ENCODE measurements at regions not wholly inside any gene's neighbourhood (a gene's known extent, or its start where the extent isn't known, plus 50 kb on each side); places are given as distances from the start of the nearest gene placed in this dataset.
"Not testable (repeated sequence)": the region's sequence is repeated elsewhere in the genome, so short reads cannot be mapped to it uniquely, and the experiment has no call there.

GRCh38 chr3:18211116-18211515 is 214.0 kb downstream of the SATB1 start:
- H3K27ac ChIP-seq (ENCODE audit: low read depth, low read length) = no peak overlapping the region
- H3K27me3 Mint-ChIP-seq = peaks cover 5 to 11% of the 10 kb centered on the region in 2 donors
- H3K9me3 ChIP-seq (ENCODE audit: control insufficient read depth in 1 of 2, low read length in 2 of 2) = no peaks in the 10 kb centered on the region
- no peak overlapping the region for H3K27ac Mint-ChIP-seq
- H3K4me3 Mint-ChIP-seq = no peak overlapping the region
- H3K4me1 Mint-ChIP-seq = peaks cover 0 to 4% (median 2%) of the 10 kb centered on the region in 4 donors
- H3K36me3 ChIP-seq (ENCODE audit: insufficient read depth, low read length) = no peaks in the 10 kb centered on the region
- POLR2A ChIA-PET (ENCODE audit: partially characterized antibody) = interaction anchor here (0.6 kb wide), 1 partner anchor 80 kb away, joined by 3 read pairs; no protein-coding TSS in a partner anchor
- intact Hi-C loops (cut with micrococcal nuclease) = no loop called here
- CTCF ChIA-PET (ENCODE audit: partially characterized antibody) = no interaction called here
- no peak overlapping the region for H3K4me3 ChIP-seq (ENCODE audit: low read length in 2 of 2)
- H3K36me3 Mint-ChIP-seq = no peaks in the 10 kb centered on the region
- no peak for DNase-seq
- H3K27me3 ChIP-seq (ENCODE audit: insufficient read depth, low read length) = no peaks in the 10 kb centered on the region
- peaks cover 0 to 2% (median 0%) of the 10 kb centered on the region in 8 donors for H3K9me3 Mint-ChIP-seq
- H3K4me1 ChIP-seq (ENCODE audit: insufficient read depth, low read length) = no peaks in the 10 kb centered on the region

- H3K27ac ChIP-seq (ENCODE audit: low read depth, low read length) = no peak overlapping the region
- DNase-seq = no peak
- Mint-ChIP-seq H3K4me3 (no peak overlapping the region), H3K9me3 (no peaks in the 10 kb centered on the region), H3K36me3 (no peaks in the 10 kb centered on the region), H3K27ac (no peak overlapping the region), H3K4me1 (no peaks in the 10 kb centered on the region), H3K27me3 (peaks cover 15% of the 10 kb centered on the region in 2 donors)
- POLR2A ChIA-PET (ENCODE audit: partially characterized antibody) = no interaction called here
- H3K4me1 ChIP-seq (ENCODE audit: insufficient read depth, low read length) = no peaks in the 10 kb centered on the region
- no peaks in the 10 kb centered on the region for H3K36me3 ChIP-seq (ENCODE audit: insufficient read depth, low read length)
- intact Hi-C loops (cut with micrococcal nuclease) = no loop called here
- H3K4me3 ChIP-seq (ENCODE audit: low read length in 2 of 2) = no peak overlapping the region
- no peaks in the 10 kb centered on the region for H3K27me3 ChIP-seq (ENCODE audit: insufficient read depth, low read length)
- CTCF ChIA-PET (ENCODE audit: partially characterized antibody) = no interaction called here
- H3K9me3 ChIP-seq (ENCODE audit: control insufficient read depth in 1 of 2, low read length in 2 of 2) = no peaks in the 10 kb centered on the region
These were observed 216.3 kb downstream of the SATB1 start for GRCh38 chr3:18208856-18209255.

- H3K27ac Mint-ChIP-seq = no peak overlapping the region
- ChIA-PET CTCF (ENCODE audit: partially characterized antibody) (no interaction called here), POLR2A (ENCODE audit: partially characterized antibody) (no interaction called here)
- H3K27ac ChIP-seq (ENCODE audit: low read depth, low read length) = no peak overlapping the region
- no peaks in the 10 kb centered on the region for H3K9me3 ChIP-seq (ENCODE audit: control insufficient read depth in 1 of 2, low read length in 2 of 2)
- no peaks in the 10 kb centered on the region for H3K27me3 ChIP-seq (ENCODE audit: insufficient read depth, low read length)
- no peak for DNase-seq
- intact Hi-C loops (cut with micrococcal nuclease) = no loop called here
- H3K27me3 Mint-ChIP-seq = peaks cover 15% of the 10 kb centered on the region in 2 donors
- no peaks in the 10 kb centered on the region for H3K4me1 Mint-ChIP-seq
- H3K36me3 Mint-ChIP-seq = no peaks in the 10 kb centered on the region
- H3K36me3 ChIP-seq (ENCODE audit: insufficient read depth, low read length) = no peaks in the 10 kb centered on the region
- H3K9me3 Mint-ChIP-seq = no peaks in the 10 kb centered on the region
- H3K4me3 Mint-ChIP-seq = no peak overlapping the region
- H3K4me3 ChIP-seq (ENCODE audit: low read length in 2 of 2) = no peak overlapping the region
- H3K4me1 ChIP-seq (ENCODE audit: insufficient read depth, low read length) = no peaks in the 10 kb centered on the region
These were observed 217.0 kb downstream of the SATB1 start for GRCh38 chr3:18208091-18208490.

- H3K27ac ChIP-seq (ENCODE audit: low read depth, low read length) = no peak overlapping the region
- H3K27me3 Mint-ChIP-seq = peaks cover 15 to 17% of the 10 kb centered on the region in 2 donors
- H3K9me3 Mint-ChIP-seq = no peaks in the 10 kb centered on the region
- no peaks in the 10 kb centered on the region for H3K4me1 Mint-ChIP-seq
- intact Hi-C loops (cut with micrococcal nuclease) = no loop called here
- H3K27me3 ChIP-seq (ENCODE audit: insufficient read depth, low read length) = no peaks in the 10 kb centered on the region
- no peaks in the 10 kb centered on the region for H3K9me3 ChIP-seq (ENCODE audit: control insufficient read depth in 1 of 2, low read length in 2 of 2)
- POLR2A ChIA-PET (ENCODE audit: partially characterized antibody) = no interaction called here
- no peaks in the 10 kb centered on the region for H3K4me1 ChIP-seq (ENCODE audit: insufficient read depth, low read length)
- CTCF ChIA-PET (ENCODE audit: partially characterized antibody) = no interaction called here
- no peak for DNase-seq
- no peak overlapping the region for H3K27ac Mint-ChIP-seq
- H3K36me3 ChIP-seq (ENCODE audit: insufficient read depth, low read length) = no peaks in the 10 kb centered on the region
- H3K4me3 ChIP-seq (ENCODE audit: low read length in 2 of 2) = no peak overlapping the region
- H3K4me3 Mint-ChIP-seq = no peak overlapping the region
- no peaks in the 10 kb centered on the region for H3K36me3 Mint-ChIP-seq
These were observed 217.9 kb downstream of the SATB1 start for GRCh38 chr3:18207226-18207625.

- H3K36me3 ChIP-seq (ENCODE audit: insufficient read depth, low read length); H3K9me3 ChIP-seq (ENCODE audit: control insufficient read depth in 1 of 2, low read length in 2 of 2); H3K4me1 Mint-ChIP-seq; H3K4me3 ChIP-seq (ENCODE audit: low read length in 2 of 2); CTCF ChIA-PET (ENCODE audit: partially characterized antibody); H3K36me3 Mint-ChIP-seq; H3K27me3 ChIP-seq (ENCODE audit: insufficient read depth, low read length); intact Hi-C loops (cut with micrococcal nuclease); H3K27ac ChIP-seq (ENCODE audit: low read depth, low read length); POLR2A ChIA-PET (ENCODE audit: partially characterized antibody); H3K4me3 Mint-ChIP-seq; DNase-seq; H3K9me3 Mint-ChIP-seq; H3K4me1 ChIP-seq (ENCODE audit: insufficient read depth, low read length); H3K27ac Mint-ChIP-seq: not testable (repeated sequence)
- peaks cover 15 to 17% of the 10 kb centered on the region in 2 donors for H3K27me3 Mint-ChIP-seq
These were observed 219.4 kb downstream of the SATB1 start for GRCh38 chr3:18205701-18206100.

- no peaks in the 10 kb centered on the region for H3K36me3 Mint-ChIP-seq
- CTCF ChIA-PET (ENCODE audit: partially characterized antibody) = no interaction called here
- Histone ChIP-seq H3K9me3 (ENCODE audit: control insufficient read depth in 1 of 2, low read length in 2 of 2) (no peaks in the 10 kb centered on the region), H3K36me3 (ENCODE audit: insufficient read depth, low read length) (no peaks in the 10 kb centered on the region), H3K4me3 (ENCODE audit: low read length in 2 of 2) (no peak overlapping the region), H3K4me1 (ENCODE audit: insufficient read depth, low read length) (no peaks in the 10 kb centered on the region), H3K27me3 (ENCODE audit: insufficient read depth, low read length) (no peaks in the 10 kb centered on the region), H3K27ac (ENCODE audit: low read depth, low read length) (no peak overlapping the region)
- intact Hi-C loops (cut with micrococcal nuclease) = no loop called here
- peaks cover 9 to 23% of the 10 kb centered on the region in 2 donors for H3K27me3 Mint-ChIP-seq
- no peak overlapping the region for H3K27ac Mint-ChIP-seq
- POLR2A ChIA-PET (ENCODE audit: partially characterized antibody) = no interaction called here
- H3K9me3 Mint-ChIP-seq = peaks cover 7 to 27% (median 15%) of the 10 kb centered on the region in 8 donors
- DNase-seq = no peak
- no peak overlapping the region for H3K4me3 Mint-ChIP-seq
- no peaks in the 10 kb centered on the region for H3K4me1 Mint-ChIP-seq
These were observed 223.8 kb downstream of the SATB1 start for GRCh38 chr3:18201315-18201714.

GRCh38 chr3:18199757-18200156 is 225.4 kb downstream of the SATB1 start:
- Mint-ChIP-seq H3K27me3 (peaks cover 7 to 15% of the 10 kb centered on the region in 2 donors), H3K4me3 (no peak overlapping the region), H3K4me1 (no peaks in the 10 kb centered on the region), H3K9me3 (peaks cover 7 to 27% (median 15%) of the 10 kb centered on the region in 8 donors), H3K36me3 (no peaks in the 10 kb centered on the region), H3K27ac (no peak overlapping the region)
- Histone ChIP-seq H3K4me3 (ENCODE audit: low read length in 2 of 2) (no peak overlapping the region), H3K27ac (ENCODE audit: low read depth, low read length) (no peak overlapping the region), H3K27me3 (ENCODE audit: insufficient read depth, low read length) (no peaks in the 10 kb centered on the region), H3K36me3 (ENCODE audit: insufficient read depth, low read length) (no peaks in the 10 kb centered on the region), H3K4me1 (ENCODE audit: insufficient read depth, low read length) (no peaks in the 10 kb centered on the region), H3K9me3 (ENCODE audit: control insufficient read depth in 1 of 2, low read length in 2 of 2) (no peaks in the 10 kb centered on the region)
- POLR2A ChIA-PET (ENCODE audit: partially characterized antibody) = no interaction called here
- intact Hi-C loops (cut with micrococcal nuclease) = no loop called here
- no peak for DNase-seq
- CTCF ChIA-PET (ENCODE audit: partially characterized antibody) = no interaction called here

GRCh38 chr3:18195836-18196235 is 229.3 kb downstream of the SATB1 start:
- Histone ChIP-seq H3K27me3 (ENCODE audit: insufficient read depth, low read length) (no peaks in the 10 kb centered on the region), H3K4me1 (ENCODE audit: insufficient read depth, low read length) (no peaks in the 10 kb centered on the region), H3K4me3 (ENCODE audit: low read length in 2 of 2) (no peak overlapping the region), H3K9me3 (ENCODE audit: control insufficient read depth in 1 of 2, low read length in 2 of 2) (no peaks in the 10 kb centered on the region), H3K27ac (ENCODE audit: low read depth, low read length) (no peak overlapping the region), H3K36me3 (ENCODE audit: insufficient read depth, low read length) (no peaks in the 10 kb centered on the region)
- DNase-seq = no peak
- no peak overlapping the region for H3K27ac Mint-ChIP-seq
- CTCF ChIA-PET (ENCODE audit: partially characterized antibody) = no interaction called here
- H3K9me3 Mint-ChIP-seq = peaks cover 7 to 27% (median 15%) of the 10 kb centered on the region in 8 donors
- H3K27me3 Mint-ChIP-seq = peaks cover 4 to 11% of the 10 kb centered on the region in 2 donors
- POLR2A ChIA-PET (ENCODE audit: partially characterized antibody) = no interaction called here
- no peak overlapping the region for H3K4me3 Mint-ChIP-seq
- intact Hi-C loops (cut with micrococcal nuclease) = no loop called here
- H3K4me1 Mint-ChIP-seq = no peaks in the 10 kb centered on the region
- no peaks in the 10 kb centered on the region for H3K36me3 Mint-ChIP-seq

Measured in CD4-positive, alpha-beta memory T cell (primary cell).